Ovary (tissue), 7 donors: ENCODE measurements at regions not wholly inside any gene's neighbourhood (a gene's known extent, or its start where the extent isn't known, plus 50 kb on each side); places are given as distances from the start of the nearest gene placed in this dataset.

Experiments used
- DNase-seq, 5 donors: peaks; one replicate each; pipeline ENCODE4 v3.0.0-alpha.2; 2019 to 2020
- H3K27ac ChIP-seq, 2 donors: fragments of 200-600 bp; one replicate each; pipeline versions ENCODE4 v1.5.1 to v1.8.0; 2019 to 2022
- H3K27me3 ChIP-seq: fragments of 200-600 bp; one replicate; pipeline ENCODE4 v1.8.0; 2022
- H3K36me3 ChIP-seq: fragments of 200-600 bp; sonication (generic); one replicate; pipeline ENCODE4 v1.5.1; 2019
- H3K4me1 ChIP-seq: one replicate; pipeline ENCODE4 v1.8.1; 2013; ENCODE audit warnings: mild to moderate bottlenecking, moderate library complexity; ENCODE audit not compliant: insufficient read depth
- H3K4me3 ChIP-seq: fragments of 200-600 bp; sonication (generic); one replicate; pipeline ENCODE4 v1.5.1; 2017
- H3K9me3 ChIP-seq, 2 donors: fragments of 200-600 bp in 1 of 2; sonication (generic) in 1 of 2; one replicate each; pipeline versions ENCODE4 v1.5.1 to v1.8.1; 2013 to 2019; ENCODE audit warnings: mild to moderate bottlenecking in 1 of 2, moderate library complexity in 1 of 2
- CTCF ChIP-seq, 3 donors: fragments of 450-650 bp in 2 of 3; fragments of 200-600 bp in 1 of 3; IDR thresholded peaks; one replicate each; pipeline versions ENCODE4 v1.5.1 to v1.8.0; 2016 to 2022; ENCODE audit warnings: antibody characterized with exemption in 3 of 3, mild to moderate bottlenecking in 1 of 3
- EP300 ChIP-seq: sonication (generic); formaldehyde crosslinking; IDR thresholded peaks from one replicate; pipeline ENCODE4 v1.6.1; 2017; ENCODE audit warnings: antibody characterized with exemption
- POLR2A ChIP-seq: fragments of 450-650 bp; IDR thresholded peaks from one replicate; pipeline ENCODE4 v1.6.1; 2017; ENCODE audit warnings: antibody characterized with exemption, mild to moderate bottlenecking, moderate library complexity
- WGBS, 3 donors: extraction: QIAGEN DNeasy Blood & Tissue Kit in 1 of 3; methylation state at CpG; one replicate each; pipeline versions ENCODE4 v1.1.5 to v1.1.7; 2013 to 2017; 5-methylcytosine and 5-hydroxymethylcytosine counted together
- intact Hi-C, 4 donors: fragments of 100-400 bp; cut with DNase I; formaldehyde crosslinking; loops; one replicate each; pipeline versions ENCODE4 v1.11.0 to v1.15.1; 2022 to 2023
- donor health status: DM: no; HTN: no; CAD: no; lungs with moderate emphysema.
- donor health status: DM: no; HTN: no; CAD: no.
- donor health status: Bipolar disorder and iron deficiency.
- donor health status: DM: no; HTN: no; CAD: no.
- donor health status: DM: yes; HTN: yes; CAD: no.

DNA sequence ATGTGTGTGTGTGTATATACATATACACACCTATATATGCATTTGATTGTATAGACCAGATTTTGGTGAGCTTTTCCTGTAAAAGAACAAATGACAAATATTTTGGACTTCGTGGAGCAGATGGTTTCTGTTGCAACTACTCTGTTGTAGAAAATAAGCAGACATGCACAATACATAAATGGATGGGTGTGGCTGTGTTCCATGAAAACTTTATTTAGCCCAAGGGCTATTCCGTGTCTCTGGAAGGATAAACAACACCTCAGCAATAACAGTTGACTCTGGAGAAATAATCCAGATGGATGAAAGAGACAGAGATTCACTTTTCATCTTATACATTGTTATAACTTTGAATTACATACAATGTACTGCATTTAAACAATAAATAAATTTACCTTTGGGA, 441.4 kb downstream of the CNTN3 start:
- intact Hi-C loops, result no loop called here
- H3K9me3 ChIP-seq, result no peaks in the 10 kb centered on the region
- no peaks in the 10 kb centered on the region for H3K4me1 ChIP-seq
- WGBS, 3 donors, result 24 to 34% (median 32%) methylated on average over 2 of the region's 2 CpGs
- no peak overlapping the region for H3K4me3 ChIP-seq
- H3K36me3 ChIP-seq, result no peaks in the 10 kb centered on the region
- TF ChIP-seq CTCF (IDR thresholded peaks at IDR 0.05) (no peak), EP300 (no peak), POLR2A (no peak)
- H3K27me3 ChIP-seq, result no peaks in the 10 kb centered on the region
- no peak overlapping the region for H3K27ac ChIP-seq
- DNase-seq, result no peak

DNA sequence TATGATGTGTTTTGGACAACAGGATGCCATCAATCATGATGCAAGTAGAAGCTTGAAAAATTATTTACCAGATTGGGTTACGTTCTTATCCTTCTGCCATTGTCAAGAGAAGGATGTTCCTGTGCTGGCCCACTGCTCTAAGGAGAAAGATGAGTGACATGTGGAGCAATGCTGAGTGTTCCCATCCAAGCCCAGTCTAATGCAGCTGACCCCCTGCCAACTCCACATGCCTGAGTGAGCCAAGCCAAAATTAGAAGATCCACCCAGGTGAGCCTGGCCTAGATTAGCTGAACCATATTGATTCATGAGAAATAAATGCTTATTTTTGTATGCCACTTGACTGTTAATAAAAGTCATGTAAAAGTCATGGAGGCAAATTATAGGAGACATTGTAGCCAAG, 446.5 kb downstream of the CNTN3 start:
- intact Hi-C loops, result no loop called here
- no peaks in the 10 kb centered on the region for H3K27me3 ChIP-seq
- TF ChIP-seq POLR2A, result no peak
- TF ChIP-seq EP300, result no peak
- no peak for TF ChIP-seq CTCF (IDR thresholded peaks at IDR 0.05)
- DNase-seq, result no peak
- no peaks in the 10 kb centered on the region for H3K9me3 ChIP-seq
- H3K4me1 ChIP-seq, result no peaks in the 10 kb centered on the region
- no peak overlapping the region for H3K4me3 ChIP-seq
- H3K27ac ChIP-seq, result no peak overlapping the region
- WGBS, 3 donors, result 70 to 84% (median 70%) methylated on average over 1 of the region's 1 CpG
- H3K36me3 ChIP-seq, result no peaks in the 10 kb centered on the region

GRCh38 chr3:74165211-74165610, 449.2 kb downstream of the CNTN3 start:
- Histone ChIP-seq H3K9me3 (no peaks in the 10 kb centered on the region), H3K27ac (no peak overlapping the region), H3K4me3 (no peak overlapping the region), H3K36me3 (no peaks in the 10 kb centered on the region), H3K4me1 (no peaks in the 10 kb centered on the region), H3K27me3 (no peaks in the 10 kb centered on the region)
- WGBS, 3 donors, result 81 to 85% (median 85%) methylated on average over 4 of the region's 4 CpGs
- DNase-seq, result no peak
- TF ChIP-seq POLR2A (no peak), EP300 (no peak), CTCF (IDR thresholded peaks at IDR 0.05) (no peak)
- intact Hi-C loops, result no loop called here

GRCh38 chr3:74149466-74149865, 465.0 kb downstream of the CNTN3 start:
- Histone ChIP-seq H3K27ac (no peak overlapping the region), H3K4me1 (no peaks in the 10 kb centered on the region), H3K27me3 (no peaks in the 10 kb centered on the region), H3K9me3 (no peaks in the 10 kb centered on the region), H3K36me3 (no peaks in the 10 kb centered on the region), H3K4me3 (no peak overlapping the region)
- intact Hi-C loops, result no loop called here
- DNase-seq, result no peak
- no peak for TF ChIP-seq POLR2A

DNA sequence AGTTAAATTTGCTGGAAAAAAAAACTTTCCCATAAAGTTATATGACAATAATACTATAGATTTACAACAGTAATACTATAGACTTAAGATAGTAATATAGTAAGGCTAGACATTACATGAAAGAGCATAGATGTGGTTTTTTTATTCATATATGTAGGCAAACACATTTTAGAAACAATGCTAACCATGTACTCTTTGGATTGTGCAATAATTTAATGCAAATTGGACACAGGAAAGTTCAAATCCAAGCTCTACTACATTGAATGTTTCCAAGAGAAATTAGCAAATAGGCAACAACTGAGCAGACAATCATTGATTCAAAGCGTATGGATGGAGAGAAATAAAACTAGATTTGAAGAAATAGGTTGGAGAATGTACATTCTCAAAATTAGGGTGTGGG, 469.2 kb downstream of the CNTN3 start:
- intact Hi-C loops, result no loop called here
- Histone ChIP-seq H3K4me3 (no peak overlapping the region), H3K36me3 (no peaks in the 10 kb centered on the region), H3K4me1 (no peaks in the 10 kb centered on the region), H3K27ac (no peak overlapping the region), H3K27me3 (no peaks in the 10 kb centered on the region), H3K9me3 (no peaks in the 10 kb centered on the region)
- DNase-seq, result no peak
- 75 to 88% (median 82%) methylated on average over 1 of the region's 1 CpG for WGBS, 3 donors
- TF ChIP-seq POLR2A (no peak), EP300 (no peak), CTCF (IDR thresholded peaks at IDR 0.05) (no peak)
